Left lung (tissue), 4 donors: ENCODE measurements at regions not wholly inside any gene's neighbourhood (a gene's known extent, or its start where the extent isn't known, plus 50 kb on each side); places are given as distances from the start of the nearest gene placed in this dataset.

ENCODE experiments used
- ATAC-seq: fragments of 200-7000 bp; cut with Tn5 transposase; one replicate; pipeline ENCODE4 v1.9.1; 2020; ENCODE audit warnings: moderate library complexity
- DNase-seq, 4 donors: peaks; one replicate each; pipeline ENCODE4 v3.0.0-alpha.2; 2013 to 2020
- H3K27ac ChIP-seq, 2 donors: fragments of 200-600 bp; sonication (generic) in 1 of 2; one replicate each; pipeline versions ENCODE4 v1.5.0 to v1.8.0; 2020 to 2021
- H3K27me3 ChIP-seq, 2 donors: fragments of 200-600 bp; sonication (generic) in 1 of 2; one replicate each; pipeline versions ENCODE4 v1.5.0 to v1.8.0; 2020 to 2021
- H3K36me3 ChIP-seq, 2 donors: fragments of 200-600 bp; sonication (generic) in 1 of 2; one replicate each; pipeline versions ENCODE4 v1.5.0 to v1.8.0; 2020 to 2021
- H3K4me1 ChIP-seq, 2 donors: fragments of 200-600 bp; one replicate each; pipeline ENCODE4 v1.8.0; 2021
- H3K4me3 ChIP-seq, 2 donors: fragments of 200-600 bp; sonication (generic) in 1 of 2; one replicate each; pipeline versions ENCODE4 v1.5.0 to v1.8.0; 2020 to 2021; ENCODE audit warnings: mild to moderate bottlenecking in 1 of 2
- H3K9me3 ChIP-seq, 2 donors: fragments of 200-600 bp; sonication (generic) in 1 of 2; one replicate each; pipeline versions ENCODE4 v1.5.0 to v1.8.0; 2020 to 2021
- CTCF ChIP-seq, 2 donors: fragments of 200-600 bp; sonication (generic) in 1 of 2; IDR thresholded peaks; one replicate each; pipeline versions ENCODE4 v1.5.0 to v1.8.0; 2021; ENCODE audit warnings: antibody characterized with exemption in 2 of 2
- intact Hi-C, 2 donors: fragments of 100-400 bp; cut with DNase I; formaldehyde crosslinking; loops; one replicate each; pipeline versions ENCODE4 v1.11.2 to v1.14.2; 2022
- donor health status: DM: no; HTN: yes; CAD: no.
- donor health status: DM: no; HTN: no; CAD: no.

GRCh38 chr11:25198704-25199103 is 701.9 kb downstream of the LUZP2 start:
- H3K4me3 ChIP-seq, result no peak overlapping the region
- ATAC-seq, result no peak
- intact Hi-C loops, result no loop called here
- no peak for TF ChIP-seq CTCF (IDR thresholded peaks at IDR 0.05)
- no peak overlapping the region for H3K27ac ChIP-seq
- peaks cover 0 to 2% of the 10 kb centered on the region in 2 donors for H3K9me3 ChIP-seq
- H3K36me3 ChIP-seq, result no peaks in the 10 kb centered on the region
- no peaks in the 10 kb centered on the region for H3K4me1 ChIP-seq
- H3K27me3 ChIP-seq, result no peaks in the 10 kb centered on the region
- no peak for DNase-seq

GRCh38 chr11:25200925-25201324 is 704.1 kb downstream of the LUZP2 start:
- no peak overlapping the region for H3K27ac ChIP-seq
- intact Hi-C loops, result no loop called here
- H3K4me1 ChIP-seq, result no peaks in the 10 kb centered on the region
- no peaks in the 10 kb centered on the region for H3K27me3 ChIP-seq
- no peaks in the 10 kb centered on the region for H3K36me3 ChIP-seq
- ATAC-seq (no peak), DNase-seq (no peak)
- no peaks in the 10 kb centered on the region for H3K9me3 ChIP-seq
- TF ChIP-seq CTCF (IDR thresholded peaks at IDR 0.05), result no peak
- no peak overlapping the region for H3K4me3 ChIP-seq

GRCh38 chr11:25206762-25207161 is 709.9 kb downstream of the LUZP2 start:
- ATAC-seq (no peak), DNase-seq (no peak)
- no peaks in the 10 kb centered on the region for H3K36me3 ChIP-seq
- TF ChIP-seq CTCF (IDR thresholded peaks at IDR 0.05), result no peak
- no peak overlapping the region for H3K4me3 ChIP-seq
- no peaks in the 10 kb centered on the region for H3K27me3 ChIP-seq
- intact Hi-C loops, result no loop called here
- H3K27ac ChIP-seq, result no peak overlapping the region
- peaks cover 0 to 19% of the 10 kb centered on the region in 2 donors for H3K9me3 ChIP-seq
- H3K4me1 ChIP-seq, result no peaks in the 10 kb centered on the region

- intact Hi-C loops, result no loop called here
- DNase-seq (no peak), ATAC-seq (no peak)
- no peaks in the 10 kb centered on the region for H3K27me3 ChIP-seq
- H3K4me1 ChIP-seq, result no peaks in the 10 kb centered on the region
- TF ChIP-seq CTCF (IDR thresholded peaks at IDR 0.05), result no peak
- no peak overlapping the region for H3K4me3 ChIP-seq
- peaks cover 0 to 12% of the 10 kb centered on the region in 2 donors for H3K9me3 ChIP-seq
- no peaks in the 10 kb centered on the region for H3K36me3 ChIP-seq
- H3K27ac ChIP-seq, result no peak overlapping the region
Measured at GRCh38 chr11:25211635-25212254, 714.9 kb downstream of the LUZP2 start.

GRCh38 chr11:25214535-25215176 is 717.8 kb downstream of the LUZP2 start:
- no peak for ATAC-seq
- no peaks in the 10 kb centered on the region for H3K27me3 ChIP-seq
- intact Hi-C loops, result no loop called here
- TF ChIP-seq CTCF (IDR thresholded peaks at IDR 0.05), result no peak
- H3K4me3 ChIP-seq, result no peak overlapping the region
- H3K4me1 ChIP-seq, result no peaks in the 10 kb centered on the region
- H3K9me3 ChIP-seq, result peaks cover 0 to 2% of the 10 kb centered on the region in 2 donors
- DNase-seq, result no peak
- H3K27ac ChIP-seq, result no peak overlapping the region
- H3K36me3 ChIP-seq, result no peaks in the 10 kb centered on the region
